Panc1 (cell line): ENCODE measurements at regions not wholly inside any gene's neighbourhood (a gene's known extent, or its start where the extent isn't known, plus 50 kb on each side); places are given as distances from the start of the nearest gene placed in this dataset.

Experiments used
- ATAC-seq: fragments of 200-7000 bp; cut with Tn5 transposase; 2 replicates; pipeline ENCODE4 v1.9.1; 2020; ENCODE audit warnings: mild to moderate bottlenecking, moderate library complexity
- BruUV-seq: library from RNA; stranded (reverse); fragments of 400-500 nt; replicated peaks from 2 replicates; lab custom pipeline; 2021; lab: Mats Ljungman, UMichigan
- CTCF ChIA-PET: fragments of 300-600 bp; sonication (Branson Sonifier 250); formaldehyde crosslinking; loops from one replicate; lab custom pipeline; 2022; ENCODE audit warnings: antibody characterized with exemption; lab: Charles Lee
- POLR2A ChIA-PET: fragments of 300-600 bp; sonication (Branson Sonifier 250); formaldehyde crosslinking; loops from one replicate; lab custom pipeline; 2022; ENCODE audit warnings: antibody characterized with exemption; lab: Charles Lee
- DNase-seq: peaks from one replicate; pipeline ENCODE4 v3.0.0-alpha.2; 2010; ENCODE audit warnings: low read depth, low spot score
- H3K27ac ChIP-seq: 2 replicates; pipeline ENCODE4 v1.5.1; 2011; ENCODE audit warnings: mild to moderate bottlenecking, low read length, inconsistent platforms
- H3K27me3 ChIP-seq: fragments of 200-500 bp; sonication (Bioruptor generic); 2 replicates; pipeline ENCODE4 v1.6.0; 2014; ENCODE audit warnings: low read length, inconsistent platforms; ENCODE audit not compliant: control insufficient read depth, insufficient read depth
- H3K36me3 ChIP-seq: fragments of 200-500 bp; sonication (Bioruptor generic); 2 replicates; pipeline ENCODE4 v1.5.1; 2014; ENCODE audit warnings: inconsistent platforms, mild to moderate bottlenecking, low read length, moderate library complexity; ENCODE audit not compliant: control insufficient read depth, insufficient read depth
- H3K4me1 ChIP-seq: 2 replicates; pipeline ENCODE4 v1.5.1; 2011; ENCODE audit warnings: inconsistent platforms, mild to moderate bottlenecking, low read length, moderate library complexity; ENCODE audit not compliant: control insufficient read depth, insufficient read depth
- H3K4me3 ChIP-seq, 2 experiments: 2 replicates each; pipeline ENCODE4 v1.5.1; 2011 to 2012; ENCODE audit warnings: low read depth in 2 of 2, low read length in 2 of 2, mild to moderate bottlenecking in 2 of 2, inconsistent platforms in 1 of 2, moderate library complexity in 1 of 2
- H3K9me3 ChIP-seq: fragments of 200-500 bp; sonication (Bioruptor generic); 2 replicates; pipeline ENCODE4 v1.5.1; 2014; ENCODE audit warnings: low read depth, mild to moderate bottlenecking, inconsistent platforms, low read length, moderate library complexity; ENCODE audit not compliant: control insufficient read depth, insufficient read depth
- POLR2AphosphoS5 ChIP-seq: IDR thresholded peaks from 2 replicates; pipeline ENCODE4 v1.6.1; 2012; ENCODE audit warnings: mild to moderate bottlenecking, low read depth, low read length, moderate library complexity
- REST ChIP-seq, 2 experiments: IDR thresholded peaks; 2 replicates each; pipeline ENCODE4 v1.6.1; 2011 to 2012; ENCODE audit warnings: low read depth in 2 of 2, control low read depth in 1 of 2, low read length in 1 of 2, mild to moderate bottlenecking in 1 of 2, moderate library complexity in 1 of 2; ENCODE audit not compliant: insufficient read depth in 1 of 2
- SIN3A ChIP-seq: IDR thresholded peaks from 2 replicates; pipeline ENCODE4 v1.6.1; 2012; ENCODE audit warnings: low read depth, mild to moderate bottlenecking, low read length, moderate library complexity, borderline replicate concordance; ENCODE audit not compliant: insufficient read depth
- TCF7L2 ChIP-seq: IDR thresholded peaks from 2 replicates; pipeline ENCODE4 v1.6.1; 2011; ENCODE audit warnings: mild to moderate bottlenecking, low read depth, low read length, inconsistent platforms
- in situ Hi-C: cut with HindIII; loops from 2 replicates; pipeline ENCODE4 v1.10.0; 2016; ENCODE audit warnings: low sequenced_read_pairs, low pct_unique_long_range_greater_than_20kb
- intact Hi-C: fragments of 100-400 bp; cut with micrococcal nuclease; formaldehyde crosslinking; loops from one replicate; pipeline ENCODE4 v1.10.0; 2022; ENCODE audit not compliant: unreplicated experiment
- TF ChIP-seq, protein P1 (sequence below): fragments of 450-650 bp; IDR thresholded peaks from 2 replicates; pipeline ENCODE4 v1.5.1; 2017; ENCODE audit warnings: mild to moderate bottlenecking

DNA sequence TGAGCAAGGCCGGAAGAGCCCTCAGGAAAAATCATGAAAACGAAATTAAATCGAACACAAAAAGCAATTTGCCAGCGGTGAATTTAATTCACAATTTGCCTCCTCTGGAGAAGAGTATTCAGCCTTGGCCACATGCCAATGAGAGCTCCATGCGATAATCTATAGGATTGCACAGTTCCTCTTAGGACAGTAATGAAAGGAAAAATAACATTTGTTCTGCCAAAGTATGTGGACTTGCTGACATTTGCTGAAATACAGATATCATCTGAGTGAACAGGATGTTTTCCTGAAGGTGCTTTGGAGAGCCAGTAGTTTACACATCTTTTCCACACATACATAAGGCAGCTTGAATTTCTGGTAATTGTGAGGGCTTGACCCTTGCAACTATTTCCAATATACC, 188.6 kb upstream of the PDZRN3 start:
- intact Hi-C loops = no loop called here
- no peaks in the 10 kb centered on the region for H3K27me3 ChIP-seq
- no peaks in the 10 kb centered on the region for H3K9me3 ChIP-seq
- H3K4me3 ChIP-seq = no peak overlapping the region
- no peaks in the 10 kb centered on the region for H3K36me3 ChIP-seq
- CTCF ChIA-PET = no interaction called here
- no TSS peak for BruUV-seq
- DNase-seq (no peak), ATAC-seq (no peak)
- in situ Hi-C loops = no loop called here
- no peaks in the 10 kb centered on the region for H3K4me1 ChIP-seq
- POLR2A ChIA-PET = no interaction called here
- H3K27ac ChIP-seq = no peak overlapping the region
- TF ChIP-seq SIN3A (no peak), POLR2AphosphoS5 (no peak), REST (IDR thresholded peaks at IDR 0.05; ENCODE audit: insufficient read depth in 1 of 2, low read depth in 2 of 2, low read length in 1 of 2) (no peak), TCF7L2 (no peak)
- TF ChIP-seq, protein P1, sequence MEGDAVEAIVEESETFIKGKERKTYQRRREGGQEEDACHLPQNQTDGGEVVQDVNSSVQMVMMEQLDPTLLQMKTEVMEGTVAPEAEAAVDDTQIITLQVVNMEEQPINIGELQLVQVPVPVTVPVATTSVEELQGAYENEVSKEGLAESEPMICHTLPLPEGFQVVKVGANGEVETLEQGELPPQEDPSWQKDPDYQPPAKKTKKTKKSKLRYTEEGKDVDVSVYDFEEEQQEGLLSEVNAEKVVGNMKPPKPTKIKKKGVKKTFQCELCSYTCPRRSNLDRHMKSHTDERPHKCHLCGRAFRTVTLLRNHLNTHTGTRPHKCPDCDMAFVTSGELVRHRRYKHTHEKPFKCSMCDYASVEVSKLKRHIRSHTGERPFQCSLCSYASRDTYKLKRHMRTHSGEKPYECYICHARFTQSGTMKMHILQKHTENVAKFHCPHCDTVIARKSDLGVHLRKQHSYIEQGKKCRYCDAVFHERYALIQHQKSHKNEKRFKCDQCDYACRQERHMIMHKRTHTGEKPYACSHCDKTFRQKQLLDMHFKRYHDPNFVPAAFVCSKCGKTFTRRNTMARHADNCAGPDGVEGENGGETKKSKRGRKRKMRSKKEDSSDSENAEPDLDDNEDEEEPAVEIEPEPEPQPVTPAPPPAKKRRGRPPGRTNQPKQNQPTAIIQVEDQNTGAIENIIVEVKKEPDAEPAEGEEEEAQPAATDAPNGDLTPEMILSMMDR = no peak

GRCh38 chr3:73812054-73812453, 187.3 kb upstream of the PDZRN3 start:
- in situ Hi-C loops = no loop called here
- no TSS peak for BruUV-seq
- no peak for ATAC-seq
- POLR2A ChIA-PET = no interaction called here
- Histone ChIP-seq H3K36me3 (no peaks in the 10 kb centered on the region), H3K4me3 (no peak overlapping the region), H3K9me3 (no peaks in the 10 kb centered on the region), H3K27me3 (no peaks in the 10 kb centered on the region), H3K4me1 (no peaks in the 10 kb centered on the region), H3K27ac (no peak overlapping the region)
- DNase-seq = no peak
- intact Hi-C loops = no loop called here
- TF ChIP-seq SIN3A = no peak
- TF ChIP-seq REST (IDR thresholded peaks at IDR 0.05; ENCODE audit: insufficient read depth in 1 of 2, low read depth in 2 of 2, low read length in 1 of 2) = no peak
- TF ChIP-seq TCF7L2 = no peak
- TF ChIP-seq POLR2AphosphoS5 = no peak
- TF ChIP-seq, protein P1 = no peak
- CTCF ChIA-PET = no interaction called here
